ENCODE measurements at regions not wholly inside any gene's neighbourhood (a gene's known extent, or its start where the extent isn't known, plus 50 kb on each side); places are given as distances from the start of the nearest gene placed in this dataset.

- TF ChIP-seq CTCF (conservative IDR thresholded peaks at IDR 0.05 in 1 of 2, IDR thresholded peaks at IDR 0.05 in 1 of 2; ENCODE audit: extremely low read depth in 1 of 2, insufficient read depth in 1 of 2, low read depth in 1 of 2, low read length in 2 of 2) (no peak), EZH2 (IDR thresholded peaks at IDR 0.05; ENCODE audit: borderline replicate concordance, low read length) (no peak)
These were observed 353.0 kb downstream of the ANKRD30A start for GRCh38 chr10:37478381-37478780.
